NCI-H2227 (cell line): ENCODE measurements at regions not wholly inside any gene's neighbourhood (a gene's known extent, or its start where the extent isn't known, plus 50 kb on each side); places are given as distances from the start of the nearest gene placed in this dataset.
"Not testable (repeated sequence)": the region's sequence is repeated elsewhere in the genome, so short reads cannot be mapped to it uniquely, and the experiment has no call there.

Source experiments
- DNase-seq: peaks from one replicate; lab custom pipeline; 2025; ENCODE audit not compliant: unreplicated experiment; lab: John Stamatoyannopoulos, UW

DNA sequence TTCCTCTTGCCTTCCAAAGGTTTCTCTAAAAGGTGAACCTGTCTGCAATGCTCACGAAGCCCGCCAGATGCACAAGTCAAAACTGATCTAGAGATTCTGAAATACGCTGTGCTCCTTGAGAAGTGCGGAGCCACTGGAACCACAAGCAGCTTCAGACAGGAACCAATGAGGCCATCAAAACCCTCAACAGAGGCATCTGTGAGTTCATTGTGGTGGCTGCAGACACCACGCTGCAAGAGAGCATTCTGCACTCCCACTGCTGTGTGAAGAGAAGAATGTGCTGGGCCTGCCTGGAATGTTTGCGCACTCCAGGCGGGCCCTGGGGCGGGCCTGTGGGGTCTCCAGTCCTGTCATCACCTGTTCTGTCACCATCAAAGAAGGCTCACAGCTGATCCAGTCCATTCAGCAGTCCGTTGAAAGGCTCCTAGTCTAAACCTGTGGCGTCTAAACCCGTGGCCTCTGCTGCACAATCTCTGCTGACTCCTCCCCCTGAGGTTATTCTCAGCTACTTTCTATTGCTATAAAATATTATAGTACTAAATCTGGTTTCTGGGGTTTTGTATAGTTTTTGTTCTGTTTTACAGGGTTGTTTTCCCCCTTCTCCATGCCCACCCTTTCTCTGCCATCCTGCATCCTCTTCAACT lies 187.4 kb downstream of the FAM72C start:
- not testable (repeated sequence) for DNase-seq

DNA sequence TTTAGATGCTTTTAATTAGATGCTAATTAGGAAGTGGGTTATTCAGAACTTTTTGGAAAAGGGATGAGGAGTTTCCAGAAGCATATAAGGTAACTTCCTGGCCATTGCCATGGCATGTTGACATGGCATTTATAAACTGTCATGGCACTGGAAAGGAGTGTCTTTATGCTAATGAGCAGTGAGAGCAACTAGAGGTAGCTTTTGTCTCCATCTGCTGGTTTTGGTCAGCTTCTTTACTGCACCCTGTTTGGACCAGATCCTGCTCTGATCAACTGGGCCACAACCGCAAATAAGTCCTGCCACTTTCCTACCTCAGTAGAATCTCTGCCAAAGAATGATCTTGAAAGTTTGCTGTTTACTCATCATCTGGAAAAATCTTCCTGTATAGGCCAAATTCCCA lies 193.6 kb downstream of the FAM72C start:
- not testable (repeated sequence) for DNase-seq

DNA sequence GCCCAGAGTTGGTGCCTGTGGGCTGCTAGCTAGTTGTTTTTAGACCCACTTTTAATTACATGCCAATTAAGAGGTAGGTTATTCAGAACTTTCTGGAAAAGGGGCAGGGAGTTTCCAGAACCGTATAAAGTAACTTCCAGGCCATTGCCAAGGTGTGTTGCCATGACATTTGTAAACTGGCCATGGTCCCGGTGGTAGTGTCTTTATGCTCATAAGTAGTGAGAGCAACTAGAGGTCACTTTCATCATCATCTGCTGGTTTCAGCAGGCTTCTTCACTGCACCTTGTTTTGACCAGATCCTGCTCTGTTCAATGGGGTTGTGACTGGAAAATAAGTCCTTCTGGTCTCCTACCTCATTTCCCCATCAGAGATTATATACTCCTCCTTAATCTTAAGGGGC lies 207.0 kb downstream of the FAM72C start:
- DNase-seq, result not testable (repeated sequence)

DNA sequence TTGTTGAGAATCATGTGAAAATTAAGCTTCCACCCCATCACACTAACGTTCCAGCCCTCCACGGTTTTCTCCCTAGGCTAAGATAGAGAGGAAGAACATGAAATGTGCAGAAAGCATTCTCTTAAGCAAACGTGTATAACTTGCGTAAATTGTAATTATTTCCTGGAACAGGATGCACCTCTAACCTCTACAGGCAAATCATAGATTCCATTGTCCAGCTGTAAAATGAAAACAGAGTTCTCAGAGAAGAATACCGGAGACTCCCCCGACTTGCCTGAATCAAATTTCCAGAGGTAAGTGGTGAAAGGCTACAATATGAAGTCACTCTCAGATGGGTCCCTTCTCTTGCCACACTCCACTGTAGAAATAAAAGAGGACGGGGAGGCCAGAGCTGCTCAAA lies 211.4 kb downstream of the FAM72C start:
- not testable (repeated sequence) for DNase-seq

DNA sequence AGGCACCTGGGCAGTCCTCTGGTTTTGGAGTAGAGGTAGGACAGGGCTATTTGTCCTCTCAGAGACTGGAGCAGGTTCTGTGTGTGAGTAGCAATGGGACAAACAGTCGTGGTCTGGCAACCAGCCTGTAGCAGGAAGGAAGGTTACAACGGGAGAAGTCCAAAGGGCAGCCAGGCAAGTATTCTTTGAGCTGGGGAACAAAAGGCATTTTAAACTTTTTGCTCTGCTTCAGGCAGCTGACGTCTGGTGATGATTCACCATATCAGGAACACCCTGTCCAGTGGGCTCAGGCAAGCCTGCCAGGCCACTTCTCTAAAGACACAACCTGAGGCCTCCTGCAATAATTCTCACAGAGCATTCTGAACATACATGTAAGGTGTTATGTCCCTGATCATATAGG lies 215.8 kb downstream of the FAM72C start:
- not testable (repeated sequence) for DNase-seq

DNA sequence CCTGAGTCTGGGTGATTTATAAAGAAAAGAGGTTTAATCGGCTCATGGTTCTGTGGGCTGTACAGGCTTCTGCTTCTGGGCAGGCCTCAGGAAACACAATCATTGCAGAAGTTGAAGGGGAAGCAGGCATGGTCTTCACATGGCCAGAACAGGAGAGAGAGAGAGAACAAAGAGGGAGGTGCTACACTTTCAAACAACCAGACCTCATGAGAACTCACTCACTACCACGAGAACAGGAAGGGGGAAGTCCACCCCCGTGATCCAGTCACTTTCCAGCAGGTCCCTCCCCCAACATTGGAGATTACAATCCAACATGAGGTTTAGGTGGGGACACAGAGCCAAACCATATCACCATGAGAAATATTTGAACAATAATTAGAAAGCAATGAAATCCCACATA lies 222.9 kb downstream of the FAM72C start:
- no peak for DNase-seq

DNA sequence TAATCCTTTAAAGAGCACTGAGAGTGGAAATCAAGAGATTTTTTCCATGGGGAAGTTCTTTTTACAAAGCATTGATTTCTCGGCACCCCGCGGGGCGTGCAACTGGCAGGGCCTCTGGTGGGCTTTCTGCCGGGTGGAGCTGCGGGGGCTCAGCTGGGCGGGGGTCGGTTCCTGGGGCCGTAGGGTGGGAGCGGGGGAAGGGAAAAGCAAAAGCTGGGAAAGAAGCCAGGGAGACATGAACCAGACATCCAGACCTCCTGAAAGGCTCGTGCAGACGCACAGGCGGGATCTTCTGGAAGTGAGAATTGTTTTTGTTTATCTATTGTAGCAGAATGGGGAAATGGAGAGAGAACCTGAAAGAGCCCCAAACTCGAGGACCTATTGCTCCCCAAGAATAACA lies 235.2 kb downstream of the FAM72C start:
- DNase-seq, result no peak

DNA sequence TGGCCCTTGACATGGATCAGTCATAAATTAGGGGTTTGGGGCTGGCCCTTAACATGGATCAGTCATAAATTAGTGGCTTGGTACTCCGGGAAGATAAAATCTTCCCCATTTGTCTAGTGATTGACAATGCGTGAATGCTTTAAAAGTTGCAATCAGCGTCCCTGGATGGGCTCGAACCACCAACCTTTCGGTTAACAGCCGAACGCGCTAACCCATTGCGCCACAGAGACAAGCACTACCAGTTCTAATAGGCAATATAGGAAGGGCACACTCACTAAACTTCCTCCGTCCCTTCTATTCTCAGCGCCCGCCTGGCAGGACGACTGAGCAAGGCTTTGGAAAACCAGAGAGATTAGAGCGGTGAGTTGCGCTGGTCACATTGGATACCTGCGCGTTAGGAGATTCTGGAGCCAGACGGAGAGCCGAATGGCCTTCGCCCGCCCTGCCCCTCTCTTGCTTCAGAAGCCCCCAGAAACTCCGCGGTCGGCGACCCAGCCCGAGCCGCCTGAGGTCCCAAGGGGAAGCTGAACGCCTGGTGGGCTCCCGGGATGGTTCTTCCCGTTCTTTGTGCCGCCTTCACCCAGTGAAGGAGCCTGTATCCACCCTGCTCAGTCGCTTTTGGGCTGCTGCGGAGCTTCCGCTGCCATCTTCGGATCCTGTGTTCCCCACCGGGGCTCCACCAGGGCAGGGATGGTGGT lies 235.9 kb downstream of the FAM72C start:
- peak; percentile 57 for DNase-seq

DNA sequence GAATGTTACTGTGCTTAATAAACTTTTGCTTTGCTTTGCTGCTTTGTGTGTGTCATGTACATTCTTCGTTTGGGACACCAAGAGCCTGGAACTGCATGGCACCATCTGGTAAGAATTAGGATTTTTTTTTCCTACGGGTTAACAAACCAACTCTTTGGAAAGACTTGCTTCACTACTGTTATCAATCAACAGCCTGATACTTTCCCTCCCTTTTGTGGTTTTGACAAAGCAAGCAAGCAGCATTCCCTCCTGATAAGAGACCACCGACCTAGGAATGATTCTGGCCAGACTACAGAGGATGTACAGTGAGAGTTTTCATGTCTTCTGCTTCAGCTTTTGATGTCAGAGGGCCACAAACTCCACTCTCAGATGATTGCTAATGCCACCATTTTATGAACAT lies 237.5 kb downstream of the FAM72C start:
- not testable (repeated sequence) for DNase-seq

DNA sequence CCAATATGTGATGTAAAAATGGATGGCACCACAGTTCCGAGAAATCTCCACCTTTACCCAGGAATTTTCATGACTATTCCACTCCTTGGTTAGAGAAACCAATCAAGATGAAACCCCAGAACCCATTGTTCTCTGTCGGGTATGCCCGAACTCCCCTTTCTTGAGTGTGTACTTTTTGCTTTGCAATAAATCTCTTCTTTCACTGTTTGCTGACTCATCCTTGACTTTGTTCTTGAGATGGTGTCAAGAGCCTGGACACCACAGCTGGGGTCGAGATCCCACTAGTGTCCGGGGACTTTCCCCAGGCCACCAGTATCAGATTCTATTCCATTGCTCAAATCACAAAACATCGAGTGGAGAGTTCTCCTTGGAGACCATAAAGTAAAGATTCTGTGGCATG lies 240.9 kb downstream of the FAM72C start:
- not testable (repeated sequence) for DNase-seq

DNA sequence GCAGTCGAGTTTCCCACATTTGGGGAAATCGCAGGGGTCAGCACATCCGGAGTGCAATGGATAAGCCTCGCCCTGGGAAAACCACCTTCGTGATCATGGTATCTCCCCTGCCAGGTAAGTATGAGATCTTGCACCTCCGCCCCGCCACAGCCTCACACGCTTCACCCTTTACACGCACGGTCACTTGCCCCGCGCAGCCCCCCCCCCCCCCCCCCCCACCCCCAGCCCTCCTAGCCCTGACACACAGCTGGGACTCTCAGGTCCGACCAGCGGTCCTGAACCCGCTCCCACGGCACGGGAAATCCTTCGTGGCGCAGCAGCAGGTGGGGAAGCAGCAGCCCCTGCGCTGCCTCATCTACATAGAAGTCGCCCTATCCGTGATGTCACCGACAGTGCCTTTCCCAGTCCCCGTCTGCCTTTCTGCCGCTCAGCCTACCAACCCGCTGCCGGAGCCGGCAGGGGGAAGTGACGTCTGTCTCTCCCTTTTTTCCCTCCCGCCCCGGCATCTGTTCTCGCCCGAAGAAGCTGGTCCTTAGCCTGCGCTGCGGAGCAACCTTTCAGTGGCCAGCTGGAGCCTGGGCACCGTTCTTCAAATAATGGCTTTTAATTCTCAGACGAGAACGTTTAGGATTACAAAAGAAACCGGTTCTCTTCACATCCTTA lies 242.2 kb downstream of the FAM72C start:
- peak; percentile 11 for DNase-seq

DNA sequence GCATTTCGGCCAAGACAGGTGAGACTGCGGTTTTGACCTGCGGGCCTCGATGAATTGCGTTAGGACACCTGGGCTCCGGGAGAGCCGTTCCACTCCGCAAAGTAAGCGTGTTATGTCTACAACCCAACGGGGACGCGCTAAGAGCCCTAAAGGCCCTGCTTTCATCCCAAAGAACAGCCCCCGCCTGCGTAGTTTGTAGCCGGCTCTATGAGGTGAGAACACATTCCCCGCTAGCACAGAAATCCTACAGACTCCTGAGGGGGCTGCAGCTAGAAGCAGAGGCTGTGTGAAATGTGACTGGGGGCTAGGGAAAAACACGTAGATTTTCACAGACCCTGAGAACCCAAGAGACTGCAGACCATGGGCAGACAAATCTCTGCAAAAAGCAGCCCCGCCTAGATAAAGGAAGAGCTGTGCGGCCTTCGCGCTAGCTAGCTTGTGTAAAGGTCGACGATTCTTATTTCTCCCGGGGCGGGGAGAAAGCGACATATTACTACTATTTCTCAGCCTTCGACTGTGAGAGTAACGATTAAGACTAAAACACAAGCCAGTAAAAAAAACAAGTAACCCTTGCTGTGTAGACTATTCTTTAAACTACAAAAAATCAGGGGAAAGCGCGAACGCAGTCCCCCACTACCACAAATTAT lies 242.9 kb downstream of the FAM72C start:
- not testable (repeated sequence) for DNase-seq

DNA sequence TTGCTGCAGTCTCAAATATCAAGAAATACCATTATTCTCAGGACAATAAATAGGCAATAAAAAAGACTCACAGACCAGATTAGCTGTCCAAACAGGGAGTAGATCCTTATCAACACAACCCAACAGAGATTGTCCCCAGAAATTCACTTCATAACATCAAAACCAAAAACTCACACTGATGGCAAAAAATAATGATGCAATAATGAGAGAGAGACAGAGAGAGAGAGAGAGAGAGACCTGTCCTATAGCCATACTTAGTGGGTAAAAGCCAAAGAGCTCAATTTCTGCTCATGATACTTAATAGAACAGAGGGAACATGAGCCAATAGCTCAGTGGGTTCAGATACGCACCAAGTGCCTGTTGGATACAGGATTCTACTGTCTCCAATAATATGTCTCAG lies 244.5 kb downstream of the FAM72C start:
- no peak for DNase-seq

DNA sequence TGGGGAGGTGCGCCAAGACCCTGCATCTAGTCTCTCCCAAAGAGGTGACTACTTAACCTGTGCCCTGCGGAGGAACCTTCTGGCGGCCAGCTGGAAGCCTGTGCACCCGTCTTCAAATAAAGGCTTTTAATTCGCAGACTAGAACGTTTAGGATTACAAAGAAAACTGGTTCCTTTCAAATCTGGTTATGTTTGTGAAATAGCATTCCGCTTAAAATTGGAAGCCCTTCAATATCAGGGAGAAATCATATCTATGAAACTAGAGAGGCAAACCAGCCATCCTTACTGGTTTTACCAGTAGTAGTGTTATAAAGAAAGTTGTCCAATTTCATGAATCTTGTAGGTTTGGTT lies 250.8 kb downstream of the FAM72C start:
- DNase-seq, result no peak

DNA sequence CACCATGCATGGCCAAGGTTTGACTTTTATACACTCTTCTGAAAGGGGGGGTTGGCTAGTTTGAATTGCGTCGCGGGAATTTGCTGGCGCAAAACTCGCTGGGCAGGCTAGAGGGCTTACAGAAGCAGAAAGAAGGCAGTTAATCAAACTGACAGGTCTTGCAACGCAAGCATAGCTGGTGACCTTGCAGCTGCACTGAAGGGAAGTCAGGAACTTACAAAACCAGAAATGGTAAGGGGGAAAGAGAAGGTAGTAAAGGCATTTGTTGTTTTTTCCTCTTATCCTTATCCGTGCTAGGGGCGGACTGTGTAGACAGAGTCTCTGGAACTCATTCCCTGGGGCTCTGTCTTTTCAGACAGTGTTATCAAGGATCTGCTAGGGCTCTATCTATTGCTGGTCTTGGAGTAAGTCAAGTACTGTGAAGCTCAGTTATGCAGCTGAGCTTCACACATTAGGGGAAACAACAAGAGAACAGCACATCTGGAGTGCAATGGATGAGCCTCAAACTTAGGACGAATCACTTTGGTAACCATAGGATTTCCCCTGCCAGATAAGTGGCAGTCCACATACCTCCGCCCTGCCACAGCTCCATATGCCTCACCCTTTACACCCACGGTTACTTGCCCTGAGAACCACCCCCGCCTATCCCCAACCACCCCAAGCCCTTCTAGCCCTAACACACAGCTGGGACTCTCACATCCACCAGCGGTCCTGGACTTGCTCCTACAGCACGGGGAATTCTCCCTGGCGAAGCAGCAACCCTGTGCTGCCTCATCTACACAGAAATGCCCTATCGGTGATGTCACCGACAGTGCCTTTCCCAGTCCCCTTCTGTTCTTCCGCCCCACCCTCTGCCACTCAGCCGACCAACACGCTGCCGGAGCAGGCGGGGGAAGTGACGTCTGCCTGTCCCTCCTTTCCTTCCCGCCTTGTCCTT lies 251.4 kb downstream of the FAM72C start:
- peak; percentile 52 for DNase-seq

DNA sequence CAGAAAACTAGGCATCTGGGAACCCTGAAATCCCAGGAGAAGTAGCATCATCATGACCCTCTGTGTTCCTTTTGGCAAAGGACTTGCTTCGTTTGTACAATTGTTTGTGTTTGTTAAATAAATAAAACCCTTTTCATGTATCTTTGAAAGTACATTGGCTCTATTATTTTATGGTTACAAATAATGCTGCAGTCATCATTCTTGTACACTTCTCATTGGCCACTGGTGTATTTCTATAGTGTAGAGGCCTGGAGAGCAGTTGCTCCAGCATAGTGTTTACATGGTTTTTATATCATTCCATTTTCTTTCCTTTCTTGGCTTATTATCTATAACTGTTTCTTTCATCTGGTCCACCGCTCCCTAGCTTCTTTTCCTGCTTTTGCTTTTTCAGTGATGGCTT lies 253.3 kb downstream of the FAM72C start:
- DNase-seq, result no peak

DNA sequence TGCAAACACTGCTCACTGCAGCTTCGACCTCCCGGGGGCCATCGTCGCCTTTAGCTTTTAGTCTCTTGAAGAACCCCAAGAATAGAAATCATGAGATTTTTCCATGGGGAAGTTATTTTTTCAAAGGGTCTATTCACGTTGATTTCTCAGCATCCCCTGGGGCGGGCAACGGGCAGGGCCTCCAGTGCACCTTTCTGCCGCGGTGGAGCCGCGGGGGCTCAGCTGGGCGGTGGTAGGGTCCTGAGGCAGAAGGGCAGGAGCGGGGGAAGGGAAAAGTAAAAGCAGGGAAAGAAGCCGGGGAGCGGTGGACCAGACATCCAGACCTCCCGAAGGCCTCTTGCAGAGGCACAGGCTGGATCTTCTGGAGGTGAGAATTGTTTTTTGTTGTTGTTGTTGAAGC lies 253.8 kb downstream of the FAM72C start:
- no peak for DNase-seq

DNA sequence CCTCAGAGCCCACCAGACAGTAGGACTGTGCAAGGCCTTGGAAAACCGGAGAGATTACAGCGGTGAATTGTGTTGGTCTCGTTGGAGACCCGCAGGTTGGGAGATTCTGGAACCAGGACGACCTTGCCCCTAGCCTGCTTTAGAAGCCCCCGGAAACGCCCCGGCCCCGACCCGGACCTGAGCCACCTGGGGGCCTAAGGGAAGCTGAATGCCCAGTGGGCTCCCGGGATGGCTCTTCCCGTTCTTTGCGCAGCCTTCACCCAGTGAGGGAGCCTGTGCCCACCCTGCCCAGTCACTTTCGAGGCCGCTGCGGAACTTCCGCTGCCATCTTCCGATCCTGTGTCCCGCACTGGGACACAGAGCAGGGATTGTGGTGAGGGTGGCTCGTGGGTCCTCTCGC lies 254.4 kb downstream of the FAM72C start:
- DNase-seq, result no peak

DNA sequence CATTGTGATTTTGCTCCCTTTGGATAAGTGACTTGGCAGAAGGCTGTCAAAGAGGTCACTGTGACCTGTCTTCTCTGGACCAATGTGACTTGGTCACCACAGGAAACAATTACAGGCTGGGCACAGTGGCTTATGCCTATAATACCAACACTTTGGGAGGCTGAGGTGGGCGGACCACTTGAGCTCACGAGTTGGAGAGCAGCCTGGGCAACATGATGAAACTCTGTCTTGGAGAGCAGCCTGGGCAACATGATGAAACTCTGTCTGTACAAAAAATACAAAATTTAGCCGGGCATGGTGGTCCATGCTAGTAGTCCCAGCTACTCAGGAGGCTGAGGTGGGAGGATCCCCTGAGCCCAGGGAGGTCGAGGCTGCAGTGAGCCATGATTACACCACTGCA lies 256.9 kb downstream of the FAM72C start:
- not testable (repeated sequence) for DNase-seq

DNA sequence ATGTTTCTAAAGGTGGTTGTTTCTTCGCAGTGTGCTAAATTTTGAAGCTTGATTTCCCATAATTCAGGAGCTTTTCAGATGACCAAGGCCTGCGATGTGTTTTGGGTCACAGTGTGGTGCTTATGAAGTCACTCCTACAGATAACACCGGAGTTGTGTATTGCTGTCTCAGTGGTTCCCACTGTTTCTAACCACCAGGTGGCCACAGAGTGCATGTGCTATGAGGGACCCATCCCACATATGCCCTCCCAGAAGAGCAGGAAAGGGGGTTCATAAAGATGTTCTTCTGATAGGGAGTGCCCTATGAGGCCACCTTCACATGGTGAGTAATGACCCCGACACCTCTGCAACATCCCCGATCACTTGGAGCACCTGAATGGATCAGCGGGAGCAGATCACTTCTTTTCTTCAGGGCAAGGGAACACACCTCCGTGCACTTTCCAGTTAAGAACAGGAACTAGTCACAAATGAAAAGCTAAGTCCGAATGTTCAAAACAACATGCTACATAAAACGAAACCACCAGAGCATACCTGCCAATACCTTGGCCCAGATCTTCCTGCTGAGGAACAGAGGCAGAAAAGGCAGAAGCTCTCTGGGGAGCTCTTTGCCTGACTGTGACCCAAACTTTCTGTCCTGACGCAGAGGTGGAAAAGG lies 262.1 kb downstream of the FAM72C start:
- DNase-seq, result peak; percentile 12
